Esophagus squamous epithelium (tissue), 4 donors: ENCODE measurements at regions not wholly inside any gene's neighbourhood (a gene's known extent, or its start where the extent isn't known, plus 50 kb on each side); places are given as distances from the start of the nearest gene placed in this dataset.

Experiments used
- POLR2A ChIP-seq, 4 donors: fragments of 450-650 bp; IDR thresholded peaks; one replicate each; pipeline ENCODE4 v1.6.1; 2017; ENCODE audit warnings: antibody characterized with exemption in 4 of 4, mild to moderate bottlenecking in 4 of 4, moderate library complexity in 3 of 4
- TF ChIP-seq, protein P1 (sequence below), 6 experiments: fragments of 450-650 bp in 4 of 6; fragments of 200-600 bp in 2 of 6; sonication (generic) in 2 of 6; IDR thresholded peaks; one replicate each; pipeline ENCODE4 v1.5.1; 2016 to 2019; ENCODE audit warnings: antibody characterized with exemption in 6 of 6, mild to moderate bottlenecking in 4 of 6, moderate library complexity in 4 of 6

DNA sequence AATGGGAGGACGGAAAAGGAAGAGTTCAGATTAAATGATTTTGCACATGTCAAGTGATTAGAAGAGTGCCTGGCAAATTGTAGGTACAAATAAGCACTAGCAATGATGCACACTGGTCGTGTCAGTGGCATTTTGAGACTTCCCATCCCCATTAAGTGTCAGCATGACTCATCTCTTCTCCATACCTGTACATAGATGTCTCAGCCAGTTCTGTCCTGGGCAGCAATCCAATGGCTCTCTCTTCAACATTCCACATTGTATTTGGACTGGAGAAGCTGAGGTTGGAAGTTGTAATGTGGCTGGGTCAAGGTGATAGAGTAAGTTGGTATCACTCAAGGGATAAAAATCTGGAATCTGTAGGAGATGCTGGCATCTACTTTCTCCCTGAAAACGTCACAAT is 742.7 kb downstream of the VRK1 start:
- TF ChIP-seq, protein P1, sequence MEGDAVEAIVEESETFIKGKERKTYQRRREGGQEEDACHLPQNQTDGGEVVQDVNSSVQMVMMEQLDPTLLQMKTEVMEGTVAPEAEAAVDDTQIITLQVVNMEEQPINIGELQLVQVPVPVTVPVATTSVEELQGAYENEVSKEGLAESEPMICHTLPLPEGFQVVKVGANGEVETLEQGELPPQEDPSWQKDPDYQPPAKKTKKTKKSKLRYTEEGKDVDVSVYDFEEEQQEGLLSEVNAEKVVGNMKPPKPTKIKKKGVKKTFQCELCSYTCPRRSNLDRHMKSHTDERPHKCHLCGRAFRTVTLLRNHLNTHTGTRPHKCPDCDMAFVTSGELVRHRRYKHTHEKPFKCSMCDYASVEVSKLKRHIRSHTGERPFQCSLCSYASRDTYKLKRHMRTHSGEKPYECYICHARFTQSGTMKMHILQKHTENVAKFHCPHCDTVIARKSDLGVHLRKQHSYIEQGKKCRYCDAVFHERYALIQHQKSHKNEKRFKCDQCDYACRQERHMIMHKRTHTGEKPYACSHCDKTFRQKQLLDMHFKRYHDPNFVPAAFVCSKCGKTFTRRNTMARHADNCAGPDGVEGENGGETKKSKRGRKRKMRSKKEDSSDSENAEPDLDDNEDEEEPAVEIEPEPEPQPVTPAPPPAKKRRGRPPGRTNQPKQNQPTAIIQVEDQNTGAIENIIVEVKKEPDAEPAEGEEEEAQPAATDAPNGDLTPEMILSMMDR (IDR thresholded peaks at IDR 0.05): no peak
- TF ChIP-seq POLR2A (IDR thresholded peaks at IDR 0.05): no peak
